ENCODE measurements at regions not wholly inside any gene's neighbourhood (a gene's known extent, or its start where the extent isn't known, plus 50 kb on each side); places are given as distances from the start of the nearest gene placed in this dataset.

DNA sequence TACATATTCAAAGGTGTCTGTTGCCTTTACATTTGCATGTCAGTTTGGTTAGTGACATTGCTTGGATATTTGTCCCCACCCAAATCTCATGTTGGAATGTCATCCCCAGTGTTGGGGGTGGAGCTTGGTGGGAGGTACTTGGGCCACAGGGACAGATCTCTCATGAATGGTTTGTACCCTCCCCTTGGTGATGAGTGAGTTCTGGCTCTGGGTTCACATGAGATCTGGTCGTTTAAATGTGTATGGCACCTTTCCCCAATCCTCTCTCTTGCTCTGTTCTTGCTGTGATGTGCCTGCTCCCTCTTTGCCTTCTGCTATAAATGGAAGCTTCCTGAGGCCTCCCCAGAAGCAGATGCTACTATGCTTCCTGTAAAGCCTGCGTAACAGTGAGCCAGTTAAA lies 207.9 kb upstream of the DIO3 start:
- dilution Hi-C loops (cut with HindIII; ENCODE audit: low sequenced_read_pairs, unreplicated experiment), result no loop called here

More for the DNA sequence above, 207.9 kb upstream of the DIO3 start:
- Histone ChIP-seq H3K79me1 (ENCODE audit: low read depth in 1 of 2, low read length in 2 of 2) (no peaks in the 10 kb centered on the region), H2BK15ac (ENCODE audit: low read depth, low read length) (no peak overlapping the region), H3K27me3 (ENCODE audit: control insufficient read depth, insufficient read depth, low read length) (no peaks in the 10 kb centered on the region; the same call in 1 of the 2 replicates), H3K9me3 (ENCODE audit: control insufficient read depth, insufficient read depth, low read length) (peaks cover 26% of the 10 kb centered on the region), H2AK5ac (ENCODE audit: low read depth, low read length) (no peak overlapping the region), H3K56ac (ENCODE audit: extremely low read depth, insufficient read depth, low read length) (no peak overlapping the region), H3K36me3 (ENCODE audit: control insufficient read depth, insufficient read depth, low read length) (no peaks in the 10 kb centered on the region), H3K9ac (ENCODE audit: low read depth, low read length) (no peak overlapping the region), H3K4me3 (ENCODE audit: insufficient read depth, low read depth, low read length) (no peak overlapping the region), H4K91ac (ENCODE audit: insufficient read depth, low read depth, low read length) (no peak overlapping the region), H3K9me1 (ENCODE audit: insufficient read depth, low read length) (no peaks in the 10 kb centered on the region), H3K14ac (replicated peaks; ENCODE audit: low read depth, low read length) (no peak overlapping the region), H4K20me1 (ENCODE audit: insufficient read depth, low read length) (no peaks in the 10 kb centered on the region), H3K4ac (ENCODE audit: low read depth, low read length) (no peak overlapping the region), H4K8ac (ENCODE audit: low read depth in 2 of 2, low read length in 2 of 2) (no peak overlapping the region), H2BK120ac (ENCODE audit: low read depth, low read length) (no peak overlapping the region), H2BK5ac (ENCODE audit: low read depth, low read length, poor library complexity, severe bottlenecking) (no peak overlapping the region), H2BK20ac (ENCODE audit: low read depth, low read length) (no peak overlapping the region), H2AK9ac (replicated peaks; ENCODE audit: low read depth, low read length, poor library complexity) (no peak overlapping the region), H3K18ac (ENCODE audit: low read depth, low read length) (no peak overlapping the region), H2AFZ (replicated peaks; ENCODE audit: low read length, poor library complexity) (no peak overlapping the region), H3K4me2 (ENCODE audit: low read depth, low read length) (no peak overlapping the region), H4K5ac (ENCODE audit: low read depth, low read length) (no peak overlapping the region), H3K27ac (ENCODE audit: insufficient read depth, low read length) (no peak overlapping the region), H3K23ac (ENCODE audit: low read depth, low read length) (no peak overlapping the region), H3K4me1 (ENCODE audit: control insufficient read depth, insufficient read depth, low read length) (no peaks in the 10 kb centered on the region)
- DNase-seq (no peak), ATAC-seq (ENCODE audit: low read depth) (no peak)
- ChIA-PET CTCF (no interaction called here), POLR2A (ENCODE audit: unreplicated experiment) (interaction anchor here (0.5 kb wide), 1 partner anchor 15 kb away, joined by 8 read pairs; no protein-coding TSS in a partner anchor)
- intact Hi-C loops (cut with micrococcal nuclease) (no loop called here), in situ Hi-C loops (cut with MboI; ENCODE audit: low sequenced_read_pairs) (no loop called here)
- no TSS peak for BruUV-seq (replicated peaks)
- no CpG with 5 or more reads among the region's 2 CpGs for WGBS, 2 experiments (ENCODE audit: extremely low coverage in 2 of 2, insufficient read length in 1 of 2)
- TF ChIP-seq SMC3 (IDR thresholded peaks at IDR 0.05; ENCODE audit: low read depth, low read length), result no peak
- no peak for TF ChIP-seq POLR2A (IDR thresholded peaks at IDR 0.05; ENCODE audit: low read depth, low read length)
- TF ChIP-seq MAFK (IDR thresholded peaks at IDR 0.05; ENCODE audit: low read depth, low read length), result no peak
- TF ChIP-seq, protein P1, sequence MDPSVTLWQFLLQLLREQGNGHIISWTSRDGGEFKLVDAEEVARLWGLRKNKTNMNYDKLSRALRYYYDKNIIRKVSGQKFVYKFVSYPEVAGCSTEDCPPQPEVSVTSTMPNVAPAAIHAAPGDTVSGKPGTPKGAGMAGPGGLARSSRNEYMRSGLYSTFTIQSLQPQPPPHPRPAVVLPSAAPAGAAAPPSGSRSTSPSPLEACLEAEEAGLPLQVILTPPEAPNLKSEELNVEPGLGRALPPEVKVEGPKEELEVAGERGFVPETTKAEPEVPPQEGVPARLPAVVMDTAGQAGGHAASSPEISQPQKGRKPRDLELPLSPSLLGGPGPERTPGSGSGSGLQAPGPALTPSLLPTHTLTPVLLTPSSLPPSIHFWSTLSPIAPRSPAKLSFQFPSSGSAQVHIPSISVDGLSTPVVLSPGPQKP (IDR thresholded peaks at IDR 0.05; ENCODE audit: borderline replicate concordance, low read depth, low read length), result no peak
- no peak for TF ChIP-seq BHLHE40 (IDR thresholded peaks at IDR 0.05; ENCODE audit: low read depth, low read length)
- no peak for TF ChIP-seq CEBPB (IDR thresholded peaks at IDR 0.05; ENCODE audit: low read depth, low read length)
- no peak for TF ChIP-seq RAD21 (IDR thresholded peaks at IDR 0.05; ENCODE audit: low read length)
- no peak for TF ChIP-seq FOS (IDR thresholded peaks at IDR 0.05; ENCODE audit: low read depth, low read length)
- TF ChIP-seq, protein P2, sequence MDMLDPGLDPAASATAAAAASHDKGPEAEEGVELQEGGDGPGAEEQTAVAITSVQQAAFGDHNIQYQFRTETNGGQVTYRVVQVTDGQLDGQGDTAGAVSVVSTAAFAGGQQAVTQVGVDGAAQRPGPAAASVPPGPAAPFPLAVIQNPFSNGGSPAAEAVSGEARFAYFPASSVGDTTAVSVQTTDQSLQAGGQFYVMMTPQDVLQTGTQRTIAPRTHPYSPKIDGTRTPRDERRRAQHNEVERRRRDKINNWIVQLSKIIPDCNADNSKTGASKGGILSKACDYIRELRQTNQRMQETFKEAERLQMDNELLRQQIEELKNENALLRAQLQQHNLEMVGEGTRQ (IDR thresholded peaks at IDR 0.05; ENCODE audit: low read depth, low read length), result no peak
- TF ChIP-seq NFE2L2 (IDR thresholded peaks at IDR 0.05; ENCODE audit: low read depth, low read length), result no peak
- no peak for TF ChIP-seq MXI1 (IDR thresholded peaks at IDR 0.05; ENCODE audit: borderline replicate concordance, low read depth, low read length)
- no peak for TF ChIP-seq RFX5 (IDR thresholded peaks at IDR 0.05; ENCODE audit: low read depth, low read length)
- TF ChIP-seq MAZ (IDR thresholded peaks at IDR 0.05; ENCODE audit: borderline replicate concordance, low read depth, low read length), result no peak
- no peak for TF ChIP-seq CHD1 (IDR thresholded peaks at IDR 0.05; ENCODE audit: low read depth, low read length)
